GM19467 (cell line): ENCODE measurements at regions not wholly inside any gene's neighbourhood (a gene's known extent, or its start where the extent isn't known, plus 50 kb on each side); places are given as distances from the start of the nearest gene placed in this dataset.
"Not testable (repeated sequence)": the region's sequence is repeated elsewhere in the genome, so short reads cannot be mapped to it uniquely, and the experiment has no call there.

ENCODE experiments used
- ATAC-seq: cut with Tn5 transposase; IDR thresholded peaks from one replicate; pipeline ENCODE4 v1.9.1; 2021; ENCODE audit warnings: mild to moderate bottlenecking, moderate library complexity; ENCODE audit not compliant: unreplicated experiment

- ATAC-seq: no peak
Measured at GRCh38 chr3:117844676-117845075, 1135.1 kb downstream of the TUSC7 start.

GRCh38 chr3:117846238-117846637, 1136.7 kb downstream of the TUSC7 start:
- no peak for ATAC-seq

- ATAC-seq: no peak
Measured at GRCh38 chr3:117848606-117849005, 1139.0 kb downstream of the TUSC7 start.

GRCh38 chr3:117853923-117854668, 1144.5 kb downstream of the TUSC7 start:
- no peak for ATAC-seq

- no peak for ATAC-seq
Measured at GRCh38 chr3:117856354-117856753, 1146.8 kb downstream of the TUSC7 start.

- no peak for ATAC-seq
Measured at GRCh38 chr3:117863146-117863545, 1153.6 kb downstream of the TUSC7 start.

- no peak for ATAC-seq
Measured at GRCh38 chr3:117865338-117865737, 1155.8 kb downstream of the TUSC7 start.

- no peak for ATAC-seq
Measured at GRCh38 chr3:117868766-117869165, 1159.2 kb downstream of the TUSC7 start.

- no peak for ATAC-seq
Measured at GRCh38 chr3:117871934-117872333, 1162.4 kb downstream of the TUSC7 start.

- ATAC-seq: not testable (repeated sequence)
Measured at GRCh38 chr3:117872594-117873248, 1161.9 kb downstream of the IGSF11 start.

- no peak for ATAC-seq
Measured at GRCh38 chr3:117873249-117873600, 1161.4 kb downstream of the IGSF11 start.

- ATAC-seq: no peak
Measured at GRCh38 chr3:117874028-117874690, 1160.5 kb downstream of the IGSF11 start.

- no peak for ATAC-seq
Measured at GRCh38 chr3:117874904-117875874, 1159.5 kb downstream of the IGSF11 start.

GRCh38 chr3:117875887-117876286, 1158.8 kb downstream of the IGSF11 start:
- no peak for ATAC-seq

GRCh38 chr3:117880638-117881037, 1154.0 kb downstream of the IGSF11 start:
- ATAC-seq: no peak

- no peak for ATAC-seq
Measured at GRCh38 chr3:117881210-117881609, 1153.4 kb downstream of the IGSF11 start.

GRCh38 chr3:117885011-117885441, 1149.6 kb downstream of the IGSF11 start:
- ATAC-seq: no peak

GRCh38 chr3:117886147-117886546, 1148.5 kb downstream of the IGSF11 start:
- ATAC-seq: no peak

- no peak for ATAC-seq
Measured at GRCh38 chr3:117887031-117887430, 1147.6 kb downstream of the IGSF11 start.

GRCh38 chr3:117887901-117888300, 1146.7 kb downstream of the IGSF11 start:
- ATAC-seq: no peak

GRCh38 chr3:117892431-117892841, 1142.2 kb downstream of the IGSF11 start:
- no peak for ATAC-seq
